GM19193 (cell line): ENCODE measurements at regions not wholly inside any gene's neighbourhood (a gene's known extent, or its start where the extent isn't known, plus 50 kb on each side); places are given as distances from the start of the nearest gene placed in this dataset.

Experiments
- POLR2A ChIP-seq: IDR thresholded peaks from 4 replicates; pipeline ENCODE4 v1.6.1; 2011; ENCODE audit not compliant: insufficient read depth, insufficient read length; ENCODE audit errors: extremely low read depth

- TF ChIP-seq POLR2A: no peak
Observed at GRCh38 chr15:31433091-31433490, 106.5 kb downstream of the KLF13 start.

GRCh38 chr15:31433574-31433973 is 106.9 kb downstream of the KLF13 start:
- TF ChIP-seq POLR2A: no peak

- no peak for TF ChIP-seq POLR2A
Observed at GRCh38 chr15:31434275-31434587, 107.6 kb downstream of the KLF13 start.

GRCh38 chr15:31434588-31435260 is 108.1 kb downstream of the KLF13 start:
- TF ChIP-seq POLR2A: peak; percentile 48

GRCh38 chr15:31435261-31435911 is 108.8 kb downstream of the KLF13 start:
- no peak for TF ChIP-seq POLR2A

- peak; percentile 44 for TF ChIP-seq POLR2A
Observed at GRCh38 chr15:31435912-31436628, 109.4 kb downstream of the KLF13 start.

GRCh38 chr15:31437686-31438085 is 111.1 kb downstream of the KLF13 start:
- TF ChIP-seq POLR2A: no peak

GRCh38 chr15:31438601-31439265 is 112.1 kb downstream of the KLF13 start:
- TF ChIP-seq POLR2A: no peak

- no peak for TF ChIP-seq POLR2A
Observed at GRCh38 chr15:31439328-31439727, 112.7 kb downstream of the KLF13 start.

- TF ChIP-seq POLR2A: no peak
Observed at GRCh38 chr15:31440754-31441311, 114.2 kb downstream of the KLF13 start.

GRCh38 chr15:31442226-31442625 is 115.6 kb downstream of the KLF13 start:
- no peak for TF ChIP-seq POLR2A

- TF ChIP-seq POLR2A: no peak
Observed at GRCh38 chr15:31442699-31443111, 116.1 kb downstream of the KLF13 start.

- TF ChIP-seq POLR2A: no peak
Observed at GRCh38 chr15:31444844-31445243, 118.2 kb downstream of the KLF13 start.

GRCh38 chr15:31446546-31446945 is 119.9 kb downstream of the KLF13 start:
- TF ChIP-seq POLR2A: no peak
